A549 (cell line): ENCODE measurements at regions not wholly inside any gene's neighbourhood (a gene's known extent, or its start where the extent isn't known, plus 50 kb on each side); places are given as distances from the start of the nearest gene placed in this dataset.

ENCODE experiments used
- HOXB5 ChIP-seq: fragments of 250-450 bp; sonication (Bioruptor Pico); IDR thresholded peaks from 2 replicates; pipeline ENCODE4 v1.5.0; 2020; ENCODE audit warnings: mild to moderate bottlenecking, moderate library complexity
- KDM1A ChIP-seq: fragments of 200-600 bp; sonication (generic); IDR thresholded peaks from 2 replicates; pipeline ENCODE4 v1.6.1; 2016; ENCODE audit warnings: low read depth, mild to moderate bottlenecking
- POLR2A ChIP-seq: IDR thresholded peaks from 2 replicates; pipeline ENCODE4 v1.6.1; 2012; ENCODE audit warnings: mild to moderate bottlenecking, low read length
- TF ChIP-seq, protein P1 (sequence below): fragments of >200 bp; sonication (Bioruptor Twin); formaldehyde crosslinking; IDR thresholded peaks from 3 replicates; pipeline ENCODE4 v1.5.1; 2016
- TF ChIP-seq, protein P2 (sequence below): fragments of >200 bp; sonication (Bioruptor Twin); formaldehyde crosslinking; IDR thresholded peaks from 2 replicates; pipeline ENCODE4 v1.6.1; 2016
- TF ChIP-seq, protein P3 (sequence below): fragments of 200-600 bp; sonication (generic); IDR thresholded peaks from 2 replicates; pipeline ENCODE4 v1.6.1; 2016; ENCODE audit warnings: antibody characterized with exemption, mild to moderate bottlenecking, moderate library complexity

GRCh38 chr1:87673748-87674147 lies 345.1 kb downstream of the LMO4 start:
- no peak for TF ChIP-seq HOXB5
- no peak for TF ChIP-seq POLR2A
- TF ChIP-seq, protein P1, sequence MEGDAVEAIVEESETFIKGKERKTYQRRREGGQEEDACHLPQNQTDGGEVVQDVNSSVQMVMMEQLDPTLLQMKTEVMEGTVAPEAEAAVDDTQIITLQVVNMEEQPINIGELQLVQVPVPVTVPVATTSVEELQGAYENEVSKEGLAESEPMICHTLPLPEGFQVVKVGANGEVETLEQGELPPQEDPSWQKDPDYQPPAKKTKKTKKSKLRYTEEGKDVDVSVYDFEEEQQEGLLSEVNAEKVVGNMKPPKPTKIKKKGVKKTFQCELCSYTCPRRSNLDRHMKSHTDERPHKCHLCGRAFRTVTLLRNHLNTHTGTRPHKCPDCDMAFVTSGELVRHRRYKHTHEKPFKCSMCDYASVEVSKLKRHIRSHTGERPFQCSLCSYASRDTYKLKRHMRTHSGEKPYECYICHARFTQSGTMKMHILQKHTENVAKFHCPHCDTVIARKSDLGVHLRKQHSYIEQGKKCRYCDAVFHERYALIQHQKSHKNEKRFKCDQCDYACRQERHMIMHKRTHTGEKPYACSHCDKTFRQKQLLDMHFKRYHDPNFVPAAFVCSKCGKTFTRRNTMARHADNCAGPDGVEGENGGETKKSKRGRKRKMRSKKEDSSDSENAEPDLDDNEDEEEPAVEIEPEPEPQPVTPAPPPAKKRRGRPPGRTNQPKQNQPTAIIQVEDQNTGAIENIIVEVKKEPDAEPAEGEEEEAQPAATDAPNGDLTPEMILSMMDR: no peak
- no peak for TF ChIP-seq KDM1A
- TF ChIP-seq, protein P2, sequence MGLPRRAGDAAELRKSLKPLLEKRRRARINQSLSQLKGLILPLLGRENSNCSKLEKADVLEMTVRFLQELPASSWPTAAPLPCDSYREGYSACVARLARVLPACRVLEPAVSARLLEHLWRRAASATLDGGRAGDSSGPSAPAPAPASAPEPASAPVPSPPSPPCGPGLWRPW: no peak
- TF ChIP-seq, protein P3, sequence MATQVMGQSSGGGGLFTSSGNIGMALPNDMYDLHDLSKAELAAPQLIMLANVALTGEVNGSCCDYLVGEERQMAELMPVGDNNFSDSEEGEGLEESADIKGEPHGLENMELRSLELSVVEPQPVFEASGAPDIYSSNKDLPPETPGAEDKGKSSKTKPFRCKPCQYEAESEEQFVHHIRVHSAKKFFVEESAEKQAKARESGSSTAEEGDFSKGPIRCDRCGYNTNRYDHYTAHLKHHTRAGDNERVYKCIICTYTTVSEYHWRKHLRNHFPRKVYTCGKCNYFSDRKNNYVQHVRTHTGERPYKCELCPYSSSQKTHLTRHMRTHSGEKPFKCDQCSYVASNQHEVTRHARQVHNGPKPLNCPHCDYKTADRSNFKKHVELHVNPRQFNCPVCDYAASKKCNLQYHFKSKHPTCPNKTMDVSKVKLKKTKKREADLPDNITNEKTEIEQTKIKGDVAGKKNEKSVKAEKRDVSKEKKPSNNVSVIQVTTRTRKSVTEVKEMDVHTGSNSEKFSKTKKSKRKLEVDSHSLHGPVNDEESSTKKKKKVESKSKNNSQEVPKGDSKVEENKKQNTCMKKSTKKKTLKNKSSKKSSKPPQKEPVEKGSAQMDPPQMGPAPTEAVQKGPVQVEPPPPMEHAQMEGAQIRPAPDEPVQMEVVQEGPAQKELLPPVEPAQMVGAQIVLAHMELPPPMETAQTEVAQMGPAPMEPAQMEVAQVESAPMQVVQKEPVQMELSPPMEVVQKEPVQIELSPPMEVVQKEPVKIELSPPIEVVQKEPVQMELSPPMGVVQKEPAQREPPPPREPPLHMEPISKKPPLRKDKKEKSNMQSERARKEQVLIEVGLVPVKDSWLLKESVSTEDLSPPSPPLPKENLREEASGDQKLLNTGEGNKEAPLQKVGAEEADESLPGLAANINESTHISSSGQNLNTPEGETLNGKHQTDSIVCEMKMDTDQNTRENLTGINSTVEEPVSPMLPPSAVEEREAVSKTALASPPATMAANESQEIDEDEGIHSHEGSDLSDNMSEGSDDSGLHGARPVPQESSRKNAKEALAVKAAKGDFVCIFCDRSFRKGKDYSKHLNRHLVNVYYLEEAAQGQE: no peak
